HCT116 (cell line): ENCODE measurements at regions not wholly inside any gene's neighbourhood (a gene's known extent, or its start where the extent isn't known, plus 50 kb on each side); places are given as distances from the start of the nearest gene placed in this dataset.

ENCODE experiments used
- ATAC-seq: fragments of 200-7000 bp; cut with Tn5 transposase; 2 replicates; pipeline ENCODE4 v1.9.1; 2020; ENCODE audit warnings: mild to moderate bottlenecking, moderate library complexity
- BruUV-seq: library from RNA; stranded (reverse); fragments of 400-500 nt; replicated peaks from 2 replicates; lab custom pipeline; 2021; lab: Mats Ljungman, UMichigan
- CTCF ChIA-PET: fragments of 300-600 bp; sonication (Branson Sonifier 250); formaldehyde crosslinking; loops from one replicate; lab custom pipeline; 2021; ENCODE audit warnings: antibody characterized with exemption; lab: Charles Lee
- POLR2A ChIA-PET: fragments of 300-600, 350-600 bp; sonication (Branson Sonifier 250); formaldehyde crosslinking; loops from one replicate; lab custom pipeline; 2021; ENCODE audit warnings: antibody characterized with exemption; lab: Charles Lee
- RAD21 ChIA-PET, 2 experiments: fragments of 300-600 bp; sonication (Branson Sonifier 250); formaldehyde crosslinking; loops; one replicate each; lab custom pipeline; 2023; ENCODE audit warnings: low total read pairs in 2 of 2; ENCODE audit not compliant: uncharacterized antibody in 2 of 2, unreplicated experiment in 2 of 2, low non-redundant PET in 1 of 2; lab: Charles Lee
- DNase-seq: peaks from one replicate; pipeline ENCODE4 v3.0.0-alpha.2; 2010; ENCODE audit warnings: low read depth, low spot score
- H2AFZ ChIP-seq: fragments of 200-600 bp; shearing (Covaris generic), sonication (generic); 2 replicates; pipeline ENCODE4 v1.6.1; 2017; ENCODE audit warnings: low read depth, mixed run types, mixed read lengths, antibody characterized with exemption, low read length; ENCODE audit not compliant: poor library complexity, severe bottlenecking
- H3K27ac ChIP-seq: 2 replicates; pipeline ENCODE4 v1.5.1; 2012; ENCODE audit warnings: low read depth, low read length
- H3K27me3 ChIP-seq: fragments of 200-600 bp; sonication (generic); 2 replicates; pipeline ENCODE4 v1.6.1; 2016; ENCODE audit warnings: mixed run types, low read length, mixed read lengths; ENCODE audit not compliant: insufficient read depth
- H3K36me3 ChIP-seq, 2 experiments: fragments of 200-500 bp in 1 of 2; fragments of 200-600 bp in 1 of 2; sonication (Bioruptor generic) in 1 of 2; sonication (generic) in 1 of 2; 2 replicates each; pipeline versions ENCODE4 v1.5.1 to v1.6.1; 2014 to 2016; ENCODE audit warnings: low read length in 2 of 2, inconsistent platforms in 1 of 2, mixed read lengths in 1 of 2, mixed run types in 1 of 2; ENCODE audit not compliant: insufficient read depth in 2 of 2, control insufficient read depth in 1 of 2
- H3K4me1 ChIP-seq, 2 experiments: fragments of 200-600 bp in 1 of 2; sonication (generic) in 1 of 2; 2 replicates each; pipeline versions ENCODE4 v1.5.1 to v1.6.1; 2012 to 2017; ENCODE audit warnings: low read length in 2 of 2, inconsistent platforms in 1 of 2, mild to moderate bottlenecking in 1 of 2, mixed read lengths in 1 of 2, mixed run types in 1 of 2, moderate library complexity in 1 of 2; ENCODE audit not compliant: insufficient read depth in 2 of 2, control insufficient read depth in 1 of 2
- H3K4me2 ChIP-seq: fragments of 200-600 bp; sonication (generic); 2 replicates; pipeline ENCODE4 v1.6.1; 2017; ENCODE audit warnings: mixed run types, low read length, mixed read lengths
- H3K4me3 ChIP-seq, 2 experiments: fragments of 200-600 bp in 1 of 2; sonication (generic) in 1 of 2; replicated peaks in 1 of 2; 2 replicates each; pipeline ENCODE4 v1.5.1; 2011 to 2016; ENCODE audit warnings: low read length in 2 of 2, control low read depth in 1 of 2, low read depth in 1 of 2, mild to moderate bottlenecking in 1 of 2, mixed read lengths in 1 of 2, mixed run types in 1 of 2
- H3K79me2 ChIP-seq: fragments of 200-600 bp; sonication (generic); 2 replicates; pipeline ENCODE4 v1.6.1; 2017; ENCODE audit warnings: mild to moderate bottlenecking, mixed run types, low read length, moderate library complexity, mixed read lengths; ENCODE audit not compliant: insufficient read depth
- H3K9ac ChIP-seq: fragments of 200-600 bp; sonication (generic); 2 replicates; pipeline ENCODE4 v1.6.1; 2016; ENCODE audit warnings: low read length, mixed read lengths
- H3K9me2 ChIP-seq: fragments of 200-600 bp; sonication (generic), shearing (Covaris generic); 2 replicates; pipeline ENCODE4 v1.6.1; 2017; ENCODE audit warnings: mixed run types, mild to moderate bottlenecking, moderate library complexity; ENCODE audit not compliant: insufficient read depth
- H3K9me3 ChIP-seq, 2 experiments: fragments of 200-500 bp in 1 of 2; fragments of 200-600 bp in 1 of 2; sonication (Bioruptor generic) in 1 of 2; sonication (generic) in 1 of 2; 2 replicates each; pipeline ENCODE4 v1.6.1; 2014 to 2017; ENCODE audit warnings: low read length in 2 of 2, mixed read lengths in 2 of 2, inconsistent platforms in 1 of 2, low read depth in 1 of 2, mild to moderate bottlenecking in 1 of 2, mixed run types in 1 of 2, moderate library complexity in 1 of 2; ENCODE audit not compliant: control insufficient read depth in 1 of 2, insufficient read depth in 1 of 2
- H4K20me1 ChIP-seq: fragments of 200-600 bp; sonication (generic), shearing (Covaris generic); 2 replicates; pipeline ENCODE4 v1.6.1; 2017; ENCODE audit warnings: mixed run types, mild to moderate bottlenecking, moderate library complexity; ENCODE audit not compliant: insufficient read depth
- EZH2 ChIP-seq: fragments of 200-600 bp; sonication (generic); IDR thresholded peaks from 2 replicates; pipeline ENCODE4 v1.6.1; 2017; ENCODE audit warnings: antibody characterized with exemption, mixed run types
- EZH2phosphoT487 ChIP-seq: fragments of 200-600 bp; IDR thresholded peaks from 2 replicates; pipeline ENCODE4 v1.6.1; 2018; ENCODE audit warnings: antibody characterized with exemption, borderline replicate concordance
- MAX ChIP-seq: IDR thresholded peaks from 2 replicates; pipeline ENCODE4 v1.6.1; 2012
- POLR2AphosphoS5 ChIP-seq: IDR thresholded peaks from 2 replicates; pipeline ENCODE4 v1.6.1; 2011; ENCODE audit warnings: mild to moderate bottlenecking, low read depth, low read length, moderate library complexity
- SP1 ChIP-seq: IDR thresholded peaks from 2 replicates; pipeline ENCODE4 v1.6.1; 2012; ENCODE audit warnings: low read depth
- SRF ChIP-seq: IDR thresholded peaks from 2 replicates; pipeline ENCODE4 v1.6.1; 2012; ENCODE audit warnings: low read depth
- TCF7L2 ChIP-seq: IDR thresholded peaks from 2 replicates; pipeline ENCODE4 v1.7.0; 2011; ENCODE audit warnings: borderline replicate concordance, inconsistent platforms; ENCODE audit not compliant: insufficient read depth, insufficient read length; ENCODE audit errors: extremely low read depth
- YY1 ChIP-seq: IDR thresholded peaks from 2 replicates; pipeline ENCODE4 v1.6.1; 2011; ENCODE audit warnings: low read length, low read depth, moderate library complexity, mild to moderate bottlenecking; ENCODE audit not compliant: insufficient replicate concordance; ENCODE audit errors: extremely low read depth
- ZBTB33 ChIP-seq: IDR thresholded peaks from 2 replicates; pipeline ENCODE4 v1.6.1; 2011; ENCODE audit warnings: mild to moderate bottlenecking, low read length, moderate library complexity; ENCODE audit not compliant: insufficient replicate concordance; ENCODE audit errors: extremely low read depth
- ZNF274 ChIP-seq: fragments of 200-500 bp; sonication (Bioruptor generic); IDR thresholded peaks from 2 replicates; pipeline ENCODE4 v1.6.1; 2014; ENCODE audit warnings: mild to moderate bottlenecking, low read depth, low read length, inconsistent platforms
- intact Hi-C: fragments of 100-400 bp; cut with micrococcal nuclease; formaldehyde crosslinking; loops from 2 replicates; pipeline ENCODE4 v1.10.0; 2022
- TF ChIP-seq, protein P1 (sequence below), 3 experiments: fragments of 200-600 bp in 1 of 3; sonication (generic) in 1 of 3; IDR thresholded peaks in 2 of 3; conservative IDR thresholded peaks in 1 of 3; 2 replicates each; pipeline ENCODE4 v1.5.1; 2012 to 2017; ENCODE audit warnings: low read depth in 2 of 3, low read length in 2 of 3, antibody characterized with exemption in 1 of 3, borderline replicate concordance in 1 of 3, control low read depth in 1 of 3, mild to moderate bottlenecking in 1 of 3, mixed read lengths in 1 of 3, mixed run types in 1 of 3, moderate library complexity in 1 of 3; ENCODE audit not compliant: insufficient read depth in 1 of 3

DNA sequence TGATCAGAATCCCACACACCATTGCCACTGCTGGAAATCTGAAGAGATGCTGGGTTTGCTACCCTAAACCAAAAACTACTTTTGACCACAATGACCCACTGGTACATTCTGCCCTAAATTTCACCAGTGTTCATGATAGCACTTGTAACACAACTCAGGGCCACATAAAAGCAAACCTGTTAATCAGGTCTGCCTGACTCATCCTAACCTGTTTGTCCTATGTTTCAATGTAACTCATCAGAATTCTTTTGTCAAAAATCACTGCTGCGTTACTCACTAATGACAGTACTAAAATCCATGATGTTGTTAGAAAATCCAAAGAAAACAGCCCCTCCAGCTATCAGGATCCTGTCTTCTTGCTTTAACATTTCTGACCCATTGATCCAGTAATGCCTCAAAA, 55.6 kb upstream of the XCR1 start (continued):
- TF ChIP-seq ZBTB33 (no peak), SP1 (peak; percentile 59), MAX (no peak), POLR2AphosphoS5 (no peak), YY1 (no peak)

DNA sequence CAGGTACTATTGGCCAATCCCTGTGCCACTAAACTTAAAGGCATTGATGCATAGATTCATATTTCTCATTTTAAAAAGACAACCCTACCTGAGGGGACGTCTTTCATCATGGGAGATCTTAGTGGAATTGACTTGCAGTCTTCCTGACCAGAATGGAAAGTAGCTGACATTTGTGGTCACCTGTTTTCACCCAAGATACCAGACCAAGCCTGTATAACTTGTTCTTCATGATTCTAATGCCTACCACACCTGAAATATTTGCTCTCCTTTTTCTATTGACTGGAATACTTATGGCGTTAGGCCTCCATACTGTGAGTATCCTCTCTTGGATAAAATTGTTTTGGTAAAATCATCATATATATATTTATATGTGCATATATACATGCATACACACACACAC, 54.7 kb upstream of the XCR1 start:
- Histone ChIP-seq H3K36me3 (no peaks in the 10 kb centered on the region), H3K4me3 (no peak overlapping the region), H3K9me3 (no peaks in the 10 kb centered on the region), H3K9ac (no peak overlapping the region), H4K20me1 (no peaks in the 10 kb centered on the region), H3K4me1 (peaks cover 0 to 19% of the 10 kb centered on the region in 2 experiments; a peak in 1 of 4 replicates), H3K27ac (no peak overlapping the region), H3K9me2 (no peaks in the 10 kb centered on the region), H3K27me3 (no peaks in the 10 kb centered on the region), H2AFZ (no peak overlapping the region)
- intact Hi-C loops, result no loop called here
- DNase-seq (no peak), ATAC-seq (no peak)
- ChIA-PET POLR2A (no interaction called here), RAD21 (no interaction called here)
- no TSS peak for BruUV-seq
- TF ChIP-seq SRF (no peak), POLR2AphosphoS5 (no peak), YY1 (no peak), TCF7L2 (no peak), SP1 (no peak), ZNF274 (no peak), MAX (no peak), EZH2 (no peak), EZH2phosphoT487 (no peak)
- TF ChIP-seq, protein P1, sequence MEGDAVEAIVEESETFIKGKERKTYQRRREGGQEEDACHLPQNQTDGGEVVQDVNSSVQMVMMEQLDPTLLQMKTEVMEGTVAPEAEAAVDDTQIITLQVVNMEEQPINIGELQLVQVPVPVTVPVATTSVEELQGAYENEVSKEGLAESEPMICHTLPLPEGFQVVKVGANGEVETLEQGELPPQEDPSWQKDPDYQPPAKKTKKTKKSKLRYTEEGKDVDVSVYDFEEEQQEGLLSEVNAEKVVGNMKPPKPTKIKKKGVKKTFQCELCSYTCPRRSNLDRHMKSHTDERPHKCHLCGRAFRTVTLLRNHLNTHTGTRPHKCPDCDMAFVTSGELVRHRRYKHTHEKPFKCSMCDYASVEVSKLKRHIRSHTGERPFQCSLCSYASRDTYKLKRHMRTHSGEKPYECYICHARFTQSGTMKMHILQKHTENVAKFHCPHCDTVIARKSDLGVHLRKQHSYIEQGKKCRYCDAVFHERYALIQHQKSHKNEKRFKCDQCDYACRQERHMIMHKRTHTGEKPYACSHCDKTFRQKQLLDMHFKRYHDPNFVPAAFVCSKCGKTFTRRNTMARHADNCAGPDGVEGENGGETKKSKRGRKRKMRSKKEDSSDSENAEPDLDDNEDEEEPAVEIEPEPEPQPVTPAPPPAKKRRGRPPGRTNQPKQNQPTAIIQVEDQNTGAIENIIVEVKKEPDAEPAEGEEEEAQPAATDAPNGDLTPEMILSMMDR (IDR thresholded peaks at IDR 0.05 in 2 of 3, conservative IDR thresholded peaks at IDR 0.05 in 1 of 3; ENCODE audit: borderline replicate concordance in 1 of 3, insufficient read depth in 1 of 3, low read depth in 2 of 3, low read length in 2 of 3), result no peak
- TF ChIP-seq, all 23 proteins: peak for 0
- Histone ChIP-seq H3K79me2 (no peaks in the 10 kb centered on the region), H3K4me2 (no peak overlapping the region)
- CTCF ChIA-PET, result interaction anchor here (1.3 kb wide), 1 partner anchor 290 kb away, joined by 4 read pairs; no protein-coding TSS in a partner anchor
